ENCODE measurements at regions not wholly inside any gene's neighbourhood (a gene's known extent, or its start where the extent isn't known, plus 50 kb on each side); places are given as distances from the start of the nearest gene placed in this dataset.

GRCh38 chr5:106386287-106386686 lies 1284.5 kb downstream of the EFNA5 start:
- peaks cover under 1% of the 10 kb centered on the region for H3K4me1 Mint-ChIP-seq (ENCODE audit: low read depth, unreplicated experiment)
- Histone ChIP-seq H3K9ac (ENCODE audit: low read length) (no peak overlapping the region), H3K27me3 (ENCODE audit: insufficient read depth, low read length) (no peaks in the 10 kb centered on the region), H3K79me2 (ENCODE audit: insufficient read depth, low read length) (no peaks in the 10 kb centered on the region), H4K20me1 (ENCODE audit: insufficient read depth, low read length) (no peaks in the 10 kb centered on the region), H3K4me3 (ENCODE audit: insufficient read depth, low read depth, low read length) (no peak overlapping the region), H3K4me1 (ENCODE audit: insufficient read depth, low read length) (peaks cover under 1% of the 10 kb centered on the region), H2AFZ (ENCODE audit: low read depth, low read length) (no peak overlapping the region), H3K9me3 (ENCODE audit: insufficient read depth, low read depth, low read length) (no peaks in the 10 kb centered on the region), H3K36me3 (ENCODE audit: insufficient read depth, low read length) (no peaks in the 10 kb centered on the region), H3K27ac (ENCODE audit: low read depth, low read length) (no peak overlapping the region), H3K4me2 (ENCODE audit: low read length) (no peak overlapping the region)
- no peak for FAIRE-seq
- no peak overlapping the region for H3K4me3 Mint-ChIP-seq (ENCODE audit: unreplicated experiment)
- H3K9me3 Mint-ChIP-seq (ENCODE audit: unreplicated experiment) = no peaks in the 10 kb centered on the region
- H3K36me3 Mint-ChIP-seq (ENCODE audit: low read depth, unreplicated experiment) = no peaks in the 10 kb centered on the region
- TF ChIP-seq EZH2 (IDR thresholded peaks at IDR 0.05; ENCODE audit: insufficient read depth, low read length) = no peak
- no peak for TF ChIP-seq CTCF (IDR thresholded peaks at IDR 0.05; ENCODE audit: insufficient read depth, low read depth, low read length)
- H3K27ac Mint-ChIP-seq (ENCODE audit: unreplicated experiment) = no peak overlapping the region
- no peak for DNase-seq (ENCODE audit: low read depth)
- no peaks in the 10 kb centered on the region for H3K27me3 Mint-ChIP-seq (ENCODE audit: low read depth, unreplicated experiment)

- Histone ChIP-seq H3K9me3 (ENCODE audit: insufficient read depth, low read depth, low read length) (no peaks in the 10 kb centered on the region), H2AFZ (ENCODE audit: low read depth, low read length) (peak overlapping the region; percentile 53), H3K4me2 (ENCODE audit: low read length) (peak overlapping the region; percentile 44), H3K27ac (ENCODE audit: low read depth, low read length) (peak overlapping the region; percentile 13), H3K79me2 (ENCODE audit: insufficient read depth, low read length) (no peaks in the 10 kb centered on the region), H3K27me3 (ENCODE audit: insufficient read depth, low read length) (no peaks in the 10 kb centered on the region), H3K36me3 (ENCODE audit: insufficient read depth, low read length) (no peaks in the 10 kb centered on the region), H3K4me3 (ENCODE audit: insufficient read depth, low read depth, low read length) (no peak overlapping the region), H3K9ac (ENCODE audit: low read length) (no peak overlapping the region), H4K20me1 (ENCODE audit: insufficient read depth, low read length) (no peaks in the 10 kb centered on the region), H3K4me1 (ENCODE audit: insufficient read depth, low read length) (peaks cover 16% of the 10 kb centered on the region)
- FAIRE-seq (peak; percentile 32), DNase-seq (ENCODE audit: low read depth) (peak; percentile 80)
- no peaks in the 10 kb centered on the region for H3K27me3 Mint-ChIP-seq (ENCODE audit: low read depth, unreplicated experiment)
- H3K4me3 Mint-ChIP-seq (ENCODE audit: unreplicated experiment) = no peak overlapping the region
- H3K4me1 Mint-ChIP-seq (ENCODE audit: low read depth, unreplicated experiment) = peaks cover 29% of the 10 kb centered on the region
- H3K27ac Mint-ChIP-seq (ENCODE audit: unreplicated experiment) = peak overlapping the region; percentile 29
- H3K36me3 Mint-ChIP-seq (ENCODE audit: low read depth, unreplicated experiment) = no peaks in the 10 kb centered on the region
- TF ChIP-seq CTCF (IDR thresholded peaks at IDR 0.05; ENCODE audit: insufficient read depth, low read depth, low read length) (no peak), EZH2 (IDR thresholded peaks at IDR 0.05; ENCODE audit: insufficient read depth, low read length) (no peak)
- H3K9me3 Mint-ChIP-seq (ENCODE audit: unreplicated experiment) = no peaks in the 10 kb centered on the region
These were observed 1290.0 kb downstream of the EFNA5 start for GRCh38 chr5:106380736-106381135.

GRCh38 chr5:106376522-106376921 lies 1294.2 kb downstream of the EFNA5 start:
- H3K27me3 ChIP-seq (ENCODE audit: insufficient read depth, low read length) = no peaks in the 10 kb centered on the region
- H3K9me3 ChIP-seq (ENCODE audit: insufficient read depth, low read depth, low read length) = no peaks in the 10 kb centered on the region
- peaks cover 29% of the 10 kb centered on the region for H3K4me1 Mint-ChIP-seq (ENCODE audit: low read depth, unreplicated experiment)
- H3K27ac Mint-ChIP-seq (ENCODE audit: unreplicated experiment) = peak overlapping the region; percentile 87
- H3K36me3 ChIP-seq (ENCODE audit: insufficient read depth, low read length) = no peaks in the 10 kb centered on the region
- no peaks in the 10 kb centered on the region for H3K79me2 ChIP-seq (ENCODE audit: insufficient read depth, low read length)
- DNase-seq (ENCODE audit: low read depth) = peak; percentile 86
- no peak overlapping the region for H3K4me3 ChIP-seq (ENCODE audit: insufficient read depth, low read depth, low read length)
- H3K4me1 ChIP-seq (ENCODE audit: insufficient read depth, low read length) = peaks cover 16% of the 10 kb centered on the region
- TF ChIP-seq CTCF (IDR thresholded peaks at IDR 0.05; ENCODE audit: insufficient read depth, low read depth, low read length) (no peak), EZH2 (IDR thresholded peaks at IDR 0.05; ENCODE audit: insufficient read depth, low read length) (no peak)
- no peak overlapping the region for H3K4me3 Mint-ChIP-seq (ENCODE audit: unreplicated experiment)
- no peak overlapping the region for H3K9ac ChIP-seq (ENCODE audit: low read length)
- peak overlapping the region; percentile 53 for H3K4me2 ChIP-seq (ENCODE audit: low read length)
- H3K27me3 Mint-ChIP-seq (ENCODE audit: low read depth, unreplicated experiment) = no peaks in the 10 kb centered on the region
- H3K27ac ChIP-seq (ENCODE audit: low read depth, low read length) = peak overlapping the region; percentile 17
- no peaks in the 10 kb centered on the region for H4K20me1 ChIP-seq (ENCODE audit: insufficient read depth, low read length)
- no peaks in the 10 kb centered on the region for H3K36me3 Mint-ChIP-seq (ENCODE audit: low read depth, unreplicated experiment)
- FAIRE-seq = peak; percentile 81
- no peak overlapping the region for H2AFZ ChIP-seq (ENCODE audit: low read depth, low read length)
- no peaks in the 10 kb centered on the region for H3K9me3 Mint-ChIP-seq (ENCODE audit: unreplicated experiment)

Measured in astrocyte (in vitro differentiated cells and primary cell).